Upper lobe of right lung (tissue), 1 donor: ENCODE measurements at regions not wholly inside any gene's neighbourhood (a gene's known extent, or its start where the extent isn't known, plus 50 kb on each side); places are given as distances from the start of the nearest gene placed in this dataset.

Source experiments
- ATAC-seq: fragments of 200-7000 bp; cut with Tn5 transposase; one replicate; pipeline ENCODE4 v1.9.1; 2020; ENCODE audit warnings: mild to moderate bottlenecking, moderate library complexity
- DNase-seq: peaks from one replicate; pipeline ENCODE4 v3.0.0-alpha.2; 2020
- H3K27ac ChIP-seq: fragments of 200-600 bp; one replicate; pipeline ENCODE4 v1.8.0; 2022
- H3K27me3 ChIP-seq: fragments of 200-600 bp; one replicate; pipeline ENCODE4 v1.8.0; 2022; ENCODE audit warnings: mild to moderate bottlenecking
- H3K36me3 ChIP-seq: fragments of 200-600 bp; one replicate; pipeline ENCODE4 v1.8.0; 2022
- H3K4me1 ChIP-seq: fragments of 200-600 bp; one replicate; pipeline ENCODE4 v1.8.0; 2022
- H3K4me3 ChIP-seq: fragments of 200-600 bp; one replicate; pipeline ENCODE4 v1.8.0; 2022; ENCODE audit warnings: mild to moderate bottlenecking
- H3K9me3 ChIP-seq: fragments of 200-600 bp; one replicate; pipeline ENCODE4 v1.8.0; 2022
- CTCF ChIP-seq: fragments of 200-600 bp; IDR thresholded peaks from one replicate; pipeline ENCODE4 v1.8.0; 2022; ENCODE audit warnings: antibody characterized with exemption
- intact Hi-C: fragments of 100-400 bp; cut with DNase I; formaldehyde crosslinking; loops from one replicate; pipeline ENCODE4 v1.11.0; 2022
- donor health status: DM: no; HTN: yes; CAD: no; lungs with severe emphysema.

- no peaks in the 10 kb centered on the region for H3K9me3 ChIP-seq
- peaks cover 28% of the 10 kb centered on the region for H3K4me1 ChIP-seq
- intact Hi-C loops, result no loop called here
- H3K27me3 ChIP-seq, result no peaks in the 10 kb centered on the region
- H3K4me3 ChIP-seq, result no peak overlapping the region
- no peak for DNase-seq
- no peak for ATAC-seq
- no peaks in the 10 kb centered on the region for H3K36me3 ChIP-seq
- H3K27ac ChIP-seq, result no peak overlapping the region
- no peak for TF ChIP-seq CTCF
Measured at GRCh38 chr7:86999750-87000149, 59.7 kb downstream of the ELAPOR2 start.

GRCh38 chr7:86995814-86996213, 63.6 kb downstream of the ELAPOR2 start:
- intact Hi-C loops, result no loop called here
- H3K4me1 ChIP-seq, result peaks cover 14% of the 10 kb centered on the region
- H3K36me3 ChIP-seq, result no peaks in the 10 kb centered on the region
- H3K27me3 ChIP-seq, result no peaks in the 10 kb centered on the region
- H3K9me3 ChIP-seq, result no peaks in the 10 kb centered on the region
- DNase-seq (no peak), ATAC-seq (no peak)
- H3K27ac ChIP-seq, result no peak overlapping the region
- no peak overlapping the region for H3K4me3 ChIP-seq
- no peak for TF ChIP-seq CTCF

GRCh38 chr7:86995052-86995725, 64.3 kb downstream of the ELAPOR2 start:
- intact Hi-C loops, result no loop called here
- no peaks in the 10 kb centered on the region for H3K27me3 ChIP-seq
- peaks cover 12% of the 10 kb centered on the region for H3K4me1 ChIP-seq
- no peak for DNase-seq
- no peaks in the 10 kb centered on the region for H3K9me3 ChIP-seq
- no peak overlapping the region for H3K4me3 ChIP-seq
- no peak for TF ChIP-seq CTCF
- H3K27ac ChIP-seq, result no peak overlapping the region
- H3K36me3 ChIP-seq, result no peaks in the 10 kb centered on the region
- no peak for ATAC-seq

GRCh38 chr7:86991771-86992191, 67.7 kb downstream of the ELAPOR2 start:
- Histone ChIP-seq H3K4me1 (peaks cover 5% of the 10 kb centered on the region), H3K4me3 (no peak overlapping the region), H3K27ac (peak overlapping the region; percentile 44), H3K9me3 (no peaks in the 10 kb centered on the region), H3K36me3 (no peaks in the 10 kb centered on the region), H3K27me3 (no peaks in the 10 kb centered on the region)
- TF ChIP-seq CTCF, result no peak
- DNase-seq (no peak), ATAC-seq (no peak)
- intact Hi-C loops, result no loop called here

- DNase-seq (no peak), ATAC-seq (no peak)
- no peaks in the 10 kb centered on the region for H3K27me3 ChIP-seq
- H3K36me3 ChIP-seq, result no peaks in the 10 kb centered on the region
- H3K27ac ChIP-seq, result peak overlapping the region; percentile 44
- no peak overlapping the region for H3K4me3 ChIP-seq
- no peaks in the 10 kb centered on the region for H3K9me3 ChIP-seq
- intact Hi-C loops, result no loop called here
- H3K4me1 ChIP-seq, result peaks cover 5% of the 10 kb centered on the region
- no peak for TF ChIP-seq CTCF
Measured at GRCh38 chr7:86991093-86991769, 68.2 kb downstream of the ELAPOR2 start.
